GM12878 (cell line): ENCODE measurements at regions not wholly inside any gene's neighbourhood (a gene's known extent, or its start where the extent isn't known, plus 50 kb on each side); places are given as distances from the start of the nearest gene placed in this dataset.

ENCODE experiments used
- GABPA ChIP-seq: IDR thresholded peaks from 2 replicates; pipeline ENCODE4 v1.6.1; 2014; ENCODE audit warnings: antibody characterized with exemption, low read depth, mild to moderate bottlenecking, inconsistent platforms
- GATAD2B ChIP-seq: fragments of 450-650 bp; conservative IDR thresholded peaks from 2 replicates; pipeline ENCODE4 v1.6.1; 2017; ENCODE audit warnings: low read depth, mild to moderate bottlenecking, moderate library complexity
- JUNB ChIP-seq: IDR thresholded peaks from 2 replicates; pipeline ENCODE4 v1.6.1; 2016; ENCODE audit warnings: antibody characterized with exemption, mild to moderate bottlenecking
- JUND ChIP-seq: IDR thresholded peaks from 2 replicates; pipeline ENCODE4 v1.6.1; 2012; ENCODE audit warnings: low read depth, mild to moderate bottlenecking, low read length, improper control_type of control experiment, moderate library complexity
- NFXL1 ChIP-seq: fragments of 450-650 bp; IDR thresholded peaks from 2 replicates; pipeline ENCODE4 v1.6.1; 2017; ENCODE audit warnings: antibody characterized with exemption, mild to moderate bottlenecking, borderline replicate concordance
- POLR2AphosphoS2 ChIP-seq: IDR thresholded peaks from 2 replicates; pipeline ENCODE4 v1.6.1; 2011; ENCODE audit warnings: low read depth, mild to moderate bottlenecking, low read length, improper control_type of control experiment, moderate library complexity
- RB1 ChIP-seq: fragments of 450-650 bp; formaldehyde crosslinking; IDR thresholded peaks from 2 replicates; pipeline ENCODE4 v1.6.1; 2017; ENCODE audit warnings: mild to moderate bottlenecking, borderline replicate concordance
- TAF1 ChIP-seq: IDR thresholded peaks from 2 replicates; pipeline ENCODE4 v1.6.1; 2011; ENCODE audit warnings: mild to moderate bottlenecking, low read depth, low read length, borderline replicate concordance
- ZNF622 ChIP-seq: fragments of 450-650 bp; IDR thresholded peaks from 2 replicates; pipeline ENCODE4 v1.6.1; 2017; ENCODE audit warnings: mild to moderate bottlenecking, inconsistent platforms
- TF ChIP-seq, protein P1 (sequence below): IDR thresholded peaks from 2 replicates; pipeline ENCODE4 v1.6.1; 2012; ENCODE audit warnings: low read depth, low read length, improper control_type of control experiment
- TF ChIP-seq, protein P2 (sequence below): fragments of 450-650 bp; formaldehyde crosslinking; IDR thresholded peaks from 2 replicates; pipeline ENCODE4 v1.5.0; 2022; ENCODE audit warnings: mild to moderate bottlenecking, missing genetic modification characterization
- TF ChIP-seq, protein P3 (sequence below): fragments of 450-650 bp; IDR thresholded peaks from 2 replicates; pipeline ENCODE4 v1.6.1; 2016; ENCODE audit warnings: mild to moderate bottlenecking

DNA sequence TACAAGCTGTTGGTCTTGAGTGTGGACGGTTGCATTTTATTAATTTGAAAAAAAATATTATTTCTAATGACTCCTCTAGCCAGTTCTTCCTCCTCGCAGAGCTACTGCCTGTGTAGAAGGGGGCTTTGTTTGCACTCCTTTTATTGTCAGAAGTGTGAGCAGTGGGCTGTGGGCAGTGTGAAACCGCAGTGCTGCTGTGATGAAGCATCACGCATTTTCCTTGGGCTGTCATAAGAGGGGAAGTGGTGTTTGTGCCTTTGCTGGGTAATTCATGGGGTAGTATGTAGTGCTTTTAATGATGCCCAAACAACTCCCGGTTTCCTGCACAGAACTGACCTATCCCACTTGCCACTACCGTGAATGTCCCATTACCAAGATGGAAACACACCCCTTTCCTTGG lies 357.3 kb downstream of the ZNF536 start (continued):
- no peak for TF ChIP-seq GABPA
- no peak for TF ChIP-seq RB1
- no peak for TF ChIP-seq JUNB
- TF ChIP-seq GATAD2B = no peak
- no peak for TF ChIP-seq JUND
- TF ChIP-seq POLR2AphosphoS2 = no peak
- TF ChIP-seq, protein P1, sequence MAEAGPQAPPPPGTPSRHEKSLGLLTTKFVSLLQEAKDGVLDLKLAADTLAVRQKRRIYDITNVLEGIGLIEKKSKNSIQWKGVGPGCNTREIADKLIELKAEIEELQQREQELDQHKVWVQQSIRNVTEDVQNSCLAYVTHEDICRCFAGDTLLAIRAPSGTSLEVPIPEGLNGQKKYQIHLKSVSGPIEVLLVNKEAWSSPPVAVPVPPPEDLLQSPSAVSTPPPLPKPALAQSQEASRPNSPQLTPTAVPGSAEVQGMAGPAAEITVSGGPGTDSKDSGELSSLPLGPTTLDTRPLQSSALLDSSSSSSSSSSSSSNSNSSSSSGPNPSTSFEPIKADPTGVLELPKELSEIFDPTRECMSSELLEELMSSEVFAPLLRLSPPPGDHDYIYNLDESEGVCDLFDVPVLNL = no peak
- TF ChIP-seq ZNF622 = no peak
- TF ChIP-seq, protein P2, sequence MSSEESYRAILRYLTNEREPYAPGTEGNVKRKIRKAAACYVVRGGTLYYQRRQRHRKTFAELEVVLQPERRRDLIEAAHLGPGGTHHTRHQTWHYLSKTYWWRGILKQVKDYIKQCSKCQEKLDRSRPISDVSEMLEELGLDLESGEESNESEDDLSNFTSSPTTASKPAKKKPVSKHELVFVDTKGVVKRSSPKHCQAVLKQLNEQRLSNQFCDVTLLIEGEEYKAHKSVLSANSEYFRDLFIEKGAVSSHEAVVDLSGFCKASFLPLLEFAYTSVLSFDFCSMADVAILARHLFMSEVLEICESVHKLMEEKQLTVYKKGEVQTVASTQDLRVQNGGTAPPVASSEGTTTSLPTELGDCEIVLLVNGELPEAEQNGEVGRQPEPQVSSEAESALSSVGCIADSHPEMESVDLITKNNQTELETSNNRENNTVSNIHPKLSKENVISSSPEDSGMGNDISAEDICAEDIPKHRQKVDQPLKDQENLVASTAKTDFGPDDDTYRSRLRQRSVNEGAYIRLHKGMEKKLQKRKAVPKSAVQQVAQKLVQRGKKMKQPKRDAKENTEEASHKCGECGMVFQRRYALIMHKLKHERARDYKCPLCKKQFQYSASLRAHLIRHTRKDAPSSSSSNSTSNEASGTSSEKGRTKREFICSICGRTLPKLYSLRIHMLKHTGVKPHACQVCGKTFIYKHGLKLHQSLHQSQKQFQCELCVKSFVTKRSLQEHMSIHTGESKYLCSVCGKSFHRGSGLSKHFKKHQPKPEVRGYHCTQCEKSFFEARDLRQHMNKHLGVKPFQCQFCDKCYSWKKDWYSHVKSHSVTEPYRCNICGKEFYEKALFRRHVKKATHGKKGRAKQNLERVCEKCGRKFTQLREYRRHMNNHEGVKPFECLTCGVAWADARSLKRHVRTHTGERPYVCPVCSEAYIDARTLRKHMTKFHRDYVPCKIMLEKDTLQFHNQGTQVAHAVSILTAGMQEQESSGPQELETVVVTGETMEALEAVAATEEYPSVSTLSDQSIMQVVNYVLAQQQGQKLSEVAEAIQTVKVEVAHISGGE (CRISPR knock-in tag) = no peak
- TF ChIP-seq, protein P3, sequence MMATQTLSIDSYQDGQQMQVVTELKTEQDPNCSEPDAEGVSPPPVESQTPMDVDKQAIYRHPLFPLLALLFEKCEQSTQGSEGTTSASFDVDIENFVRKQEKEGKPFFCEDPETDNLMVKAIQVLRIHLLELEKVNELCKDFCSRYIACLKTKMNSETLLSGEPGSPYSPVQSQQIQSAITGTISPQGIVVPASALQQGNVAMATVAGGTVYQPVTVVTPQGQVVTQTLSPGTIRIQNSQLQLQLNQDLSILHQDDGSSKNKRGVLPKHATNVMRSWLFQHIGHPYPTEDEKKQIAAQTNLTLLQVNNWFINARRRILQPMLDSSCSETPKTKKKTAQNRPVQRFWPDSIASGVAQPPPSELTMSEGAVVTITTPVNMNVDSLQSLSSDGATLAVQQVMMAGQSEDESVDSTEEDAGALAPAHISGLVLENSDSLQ = no peak
- TF ChIP-seq NFXL1 = no peak
- no peak for TF ChIP-seq TAF1
